ENCODE measurements at regions not wholly inside any gene's neighbourhood (a gene's known extent, or its start where the extent isn't known, plus 50 kb on each side); places are given as distances from the start of the nearest gene placed in this dataset.

DNA sequence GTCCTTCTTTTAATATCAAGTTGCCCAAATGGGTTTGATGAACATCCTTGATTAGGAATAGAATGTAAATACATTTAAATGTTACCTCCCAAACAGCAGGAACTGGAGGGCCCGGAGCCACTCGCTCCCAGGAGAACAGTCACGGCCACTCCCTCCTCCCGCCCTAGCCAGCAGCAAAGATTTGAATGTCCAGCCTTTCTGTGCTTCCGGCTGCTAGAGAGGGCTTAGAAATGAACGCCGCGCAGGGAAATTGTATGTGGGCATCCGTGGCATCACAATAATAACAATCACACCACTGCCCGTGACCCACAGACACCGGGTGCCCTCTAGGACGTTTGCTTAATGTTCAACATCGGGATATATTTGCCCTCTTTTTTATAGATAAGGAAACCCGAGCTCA is 164.9 kb upstream of the SALL3 start (continued):
- TF ChIP-seq, protein P1, sequence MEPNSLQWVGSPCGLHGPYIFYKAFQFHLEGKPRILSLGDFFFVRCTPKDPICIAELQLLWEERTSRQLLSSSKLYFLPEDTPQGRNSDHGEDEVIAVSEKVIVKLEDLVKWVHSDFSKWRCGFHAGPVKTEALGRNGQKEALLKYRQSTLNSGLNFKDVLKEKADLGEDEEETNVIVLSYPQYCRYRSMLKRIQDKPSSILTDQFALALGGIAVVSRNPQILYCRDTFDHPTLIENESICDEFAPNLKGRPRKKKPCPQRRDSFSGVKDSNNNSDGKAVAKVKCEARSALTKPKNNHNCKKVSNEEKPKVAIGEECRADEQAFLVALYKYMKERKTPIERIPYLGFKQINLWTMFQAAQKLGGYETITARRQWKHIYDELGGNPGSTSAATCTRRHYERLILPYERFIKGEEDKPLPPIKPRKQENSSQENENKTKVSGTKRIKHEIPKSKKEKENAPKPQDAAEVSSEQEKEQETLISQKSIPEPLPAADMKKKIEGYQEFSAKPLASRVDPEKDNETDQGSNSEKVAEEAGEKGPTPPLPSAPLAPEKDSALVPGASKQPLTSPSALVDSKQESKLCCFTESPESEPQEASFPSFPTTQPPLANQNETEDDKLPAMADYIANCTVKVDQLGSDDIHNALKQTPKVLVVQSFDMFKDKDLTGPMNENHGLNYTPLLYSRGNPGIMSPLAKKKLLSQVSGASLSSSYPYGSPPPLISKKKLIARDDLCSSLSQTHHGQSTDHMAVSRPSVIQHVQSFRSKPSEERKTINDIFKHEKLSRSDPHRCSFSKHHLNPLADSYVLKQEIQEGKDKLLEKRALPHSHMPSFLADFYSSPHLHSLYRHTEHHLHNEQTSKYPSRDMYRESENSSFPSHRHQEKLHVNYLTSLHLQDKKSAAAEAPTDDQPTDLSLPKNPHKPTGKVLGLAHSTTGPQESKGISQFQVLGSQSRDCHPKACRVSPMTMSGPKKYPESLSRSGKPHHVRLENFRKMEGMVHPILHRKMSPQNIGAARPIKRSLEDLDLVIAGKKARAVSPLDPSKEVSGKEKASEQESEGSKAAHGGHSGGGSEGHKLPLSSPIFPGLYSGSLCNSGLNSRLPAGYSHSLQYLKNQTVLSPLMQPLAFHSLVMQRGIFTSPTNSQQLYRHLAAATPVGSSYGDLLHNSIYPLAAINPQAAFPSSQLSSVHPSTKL (CRISPR knock-in tag; IDR thresholded peaks at IDR 0.05) = no peak
- no peak for TF ChIP-seq ZBTB8A (CRISPR knock-in tag; IDR thresholded peaks at IDR 0.05; ENCODE audit: borderline replicate concordance, low read depth)
- no peak for TF ChIP-seq NCOA2 (CRISPR knock-in tag; IDR thresholded peaks at IDR 0.05)
- no peak for TF ChIP-seq SSRP1 (CRISPR knock-in tag; IDR thresholded peaks at IDR 0.05)

DNA sequence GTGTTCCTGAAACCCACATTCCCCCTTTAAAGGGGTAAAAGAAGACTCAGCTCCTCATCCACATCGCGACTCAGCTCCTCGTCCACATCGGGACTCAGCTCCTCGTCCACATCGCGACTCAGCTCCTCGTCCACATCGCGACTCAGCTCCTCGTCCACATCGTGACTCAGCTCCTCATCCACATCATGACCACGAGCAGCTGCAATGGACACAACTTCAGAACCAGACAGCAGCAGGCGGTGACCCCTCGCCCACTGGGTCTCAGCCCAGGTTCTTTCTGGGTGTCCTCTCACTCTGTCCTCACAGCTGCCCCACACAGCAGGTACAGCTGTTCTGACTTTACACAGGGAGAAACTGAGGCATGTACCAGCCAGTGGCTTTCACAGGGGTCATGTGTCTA is 163.5 kb upstream of the SALL3 start:
- TF ChIP-seq KLF6 (CRISPR knock-in tag; IDR thresholded peaks at IDR 0.05) (no peak), CCDC6 (CRISPR knock-in tag; IDR thresholded peaks at IDR 0.05) (no peak), SNAPC2 (CRISPR knock-in tag; IDR thresholded peaks at IDR 0.05) (no peak), ZNF670 (CRISPR knock-in tag; IDR thresholded peaks at IDR 0.05; ENCODE audit: borderline replicate concordance) (no peak), ZFP37 (CRISPR knock-in tag; IDR thresholded peaks at IDR 0.05; ENCODE audit: borderline replicate concordance) (no peak), HMGA1 (CRISPR knock-in tag; conservative IDR thresholded peaks at IDR 0.05) (no peak)
- TF ChIP-seq, protein P2, sequence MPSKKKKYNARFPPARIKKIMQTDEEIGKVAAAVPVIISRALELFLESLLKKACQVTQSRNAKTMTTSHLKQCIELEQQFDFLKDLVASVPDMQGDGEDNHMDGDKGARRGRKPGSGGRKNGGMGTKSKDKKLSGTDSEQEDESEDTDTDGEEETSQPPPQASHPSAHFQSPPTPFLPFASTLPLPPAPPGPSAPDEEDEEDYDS (CRISPR knock-in tag; IDR thresholded peaks at IDR 0.05) = no peak
- H3K27ac ChIP-seq (ENCODE audit: extremely low read length, insufficient read depth, low read length) = no peak overlapping the region
- peaks cover 3 to 55% of the 10 kb centered on the region in 2 experiments; a peak in 4 of 5 replicates for H3K27me3 ChIP-seq (ENCODE audit: control insufficient read depth in 1 of 2, insufficient read depth in 2 of 2, low read length in 2 of 2)
- intact Hi-C loops (cut with micrococcal nuclease; ENCODE audit: unreplicated experiment) (no loop called here), in situ Hi-C loops (cut with HindIII; ENCODE audit: extremely low pct_ligation_motif_present, low pct_unique_long_range_greater_than_20kb) (no loop called here)
- WGBS (ENCODE audit: low lambda C conversion rate) = 67% methylated on average over 15 of the region's 15 CpGs
- no peak overlapping the region for H3K9ac ChIP-seq (ENCODE audit: insufficient read depth, low read depth, low read length)
- H4K20me1 ChIP-seq (ENCODE audit: insufficient read depth, low read length) = no peaks in the 10 kb centered on the region
- BruUV-seq (replicated peaks) = no TSS peak
- DNase-seq (ENCODE audit: low spot score) (no peak), FAIRE-seq (no peak), ATAC-seq (no peak)
- no peaks in the 10 kb centered on the region for H3K36me3 ChIP-seq (replicated peaks in 1 of 2; ENCODE audit: control insufficient read depth in 1 of 2, insufficient read depth in 2 of 2, low read length in 2 of 2)
- POLR2A ChIA-PET = no interaction called here
- CTCF ChIA-PET (ENCODE audit: low intra/inter-chr PET ratio, low total read pairs) = no interaction called here
- H2AFZ ChIP-seq (ENCODE audit: low read length) = no peak overlapping the region
- H3K4me3 ChIP-seq (replicated peaks in 1 of 3; ENCODE audit: insufficient read depth in 1 of 3, low read depth in 2 of 3, low read length in 3 of 3) = no peak overlapping the region
- no peaks in the 10 kb centered on the region for H3K9me3 ChIP-seq (ENCODE audit: low read length)
- H3K79me2 ChIP-seq (ENCODE audit: insufficient read depth, low read length) = no peaks in the 10 kb centered on the region
- H3K4me2 ChIP-seq (ENCODE audit: low read depth, low read length) = no peak overlapping the region
- H3K4me1 ChIP-seq (ENCODE audit: insufficient read depth, low read length) = no peaks in the 10 kb centered on the region

Data from HepG2 (cell line).